Activated T-cell treated with anti-CD3 and anti-CD28 coated beads, Interleukin-2, amount 50 U/mL, for 72 hours (primary cell): ENCODE measurements at regions not wholly inside any gene's neighbourhood (a gene's known extent, or its start where the extent isn't known, plus 50 kb on each side); places are given as distances from the start of the nearest gene placed in this dataset.

Experiments used
- ATAC-seq, 2 donors: fragments of 150-1000 bp; cut with Tn5 transposase; replicated peaks in 1 of 2; 2 replicates each; pipeline ENCODE4 v1.10.0; 2021; ENCODE audit warnings: moderate library complexity in 2 of 2, mild to moderate bottlenecking in 1 of 2
- DNase-seq, 2 donors: peaks; one replicate each; pipeline ENCODE4 v3.0.0; 2021 to 2022; ENCODE audit warnings: mixed read lengths in 1 of 2
- H3K27ac Mint-ChIP-seq: one replicate; pipeline ENCODE4 v1.8.0; 2022; ENCODE audit warnings: mild to moderate bottlenecking, moderate library complexity, mixed read lengths
- H3K27me3 Mint-ChIP-seq: one replicate; pipeline ENCODE4 v1.8.0; 2022; ENCODE audit warnings: low read depth, mixed read lengths
- H3K36me3 Mint-ChIP-seq, 2 donors: one replicate each; pipeline ENCODE4 v1.8.0; 2022; ENCODE audit warnings: mixed read lengths in 2 of 2, mild to moderate bottlenecking in 1 of 2; ENCODE audit not compliant: insufficient read depth in 2 of 2
- H3K4me1 Mint-ChIP-seq: one replicate; pipeline ENCODE4 v1.8.0; 2022; ENCODE audit warnings: low read depth, mixed read lengths
- H3K4me3 Mint-ChIP-seq, 2 donors: one replicate each; pipeline ENCODE4 v1.8.0; 2022; ENCODE audit warnings: mild to moderate bottlenecking in 2 of 2, mixed read lengths in 2 of 2, moderate library complexity in 2 of 2
- H3K9me3 Mint-ChIP-seq, 2 donors: one replicate each; pipeline ENCODE4 v1.8.0; 2022; ENCODE audit warnings: mixed read lengths in 2 of 2

GRCh38 chr10:44195112-44196007 lies 189.5 kb downstream of the CXCL12 start:
- Mint-ChIP-seq H3K4me1 (no peaks in the 10 kb centered on the region), H3K9me3 (no peaks in the 10 kb centered on the region), H3K27ac (no peak overlapping the region), H3K27me3 (no peaks in the 10 kb centered on the region), H3K36me3 (no peaks in the 10 kb centered on the region), H3K4me3 (no peak overlapping the region)
- DNase-seq (no peak), ATAC-seq (no peak)

GRCh38 chr10:44194435-44194834 lies 190.5 kb downstream of the CXCL12 start:
- DNase-seq: no peak
- H3K4me1 Mint-ChIP-seq: no peaks in the 10 kb centered on the region
- H3K27me3 Mint-ChIP-seq: no peaks in the 10 kb centered on the region
- no peak for ATAC-seq
- no peak overlapping the region for H3K4me3 Mint-ChIP-seq
- no peak overlapping the region for H3K27ac Mint-ChIP-seq
- no peaks in the 10 kb centered on the region for H3K9me3 Mint-ChIP-seq
- H3K36me3 Mint-ChIP-seq: no peaks in the 10 kb centered on the region

- Mint-ChIP-seq H3K36me3 (no peaks in the 10 kb centered on the region), H3K4me3 (no peak overlapping the region)
Observed at GRCh38 chr10:44193567-44194220, 191.2 kb downstream of the CXCL12 start.

DNA sequence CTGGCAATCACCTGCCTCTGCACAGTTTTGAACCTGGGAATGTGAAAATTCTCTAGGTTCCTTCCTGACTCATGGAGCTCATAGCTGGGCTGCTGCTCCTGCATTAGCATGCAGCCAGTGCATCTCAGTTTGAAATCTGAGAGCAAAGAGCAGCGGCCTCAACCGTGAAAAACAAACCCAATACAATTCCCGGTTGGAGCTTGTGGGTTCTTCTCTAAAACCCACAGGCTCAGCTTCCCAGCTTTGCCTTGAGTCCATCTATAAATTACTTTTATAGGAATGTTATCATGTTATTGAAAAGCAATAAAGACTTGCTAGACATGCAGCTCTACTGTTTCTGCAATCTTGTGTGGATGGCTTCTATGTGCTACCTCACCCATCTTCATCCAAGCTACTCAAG lies 191.7 kb downstream of the CXCL12 start:
- no peak overlapping the region for H3K4me3 Mint-ChIP-seq
- H3K27ac Mint-ChIP-seq: no peak overlapping the region
- no peaks in the 10 kb centered on the region for H3K4me1 Mint-ChIP-seq
- H3K27me3 Mint-ChIP-seq: no peaks in the 10 kb centered on the region
- DNase-seq (no peak), ATAC-seq (no peak)
- H3K9me3 Mint-ChIP-seq: no peaks in the 10 kb centered on the region
- H3K36me3 Mint-ChIP-seq: no peaks in the 10 kb centered on the region

More at GRCh38 chr10:44193567-44194220, 191.2 kb downstream of the CXCL12 start:
- ATAC-seq: no peak
- DNase-seq: no peak
- Mint-ChIP-seq H3K9me3 (no peaks in the 10 kb centered on the region), H3K27me3 (no peaks in the 10 kb centered on the region), H3K4me1 (no peaks in the 10 kb centered on the region), H3K27ac (no peak overlapping the region)

GRCh38 chr10:44192435-44192834 lies 192.5 kb downstream of the CXCL12 start:
- no peak overlapping the region for H3K27ac Mint-ChIP-seq
- no peaks in the 10 kb centered on the region for H3K4me1 Mint-ChIP-seq
- DNase-seq (no peak), ATAC-seq (no peak)
- H3K36me3 Mint-ChIP-seq: no peaks in the 10 kb centered on the region
- no peaks in the 10 kb centered on the region for H3K9me3 Mint-ChIP-seq
- H3K27me3 Mint-ChIP-seq: no peaks in the 10 kb centered on the region
- no peak overlapping the region for H3K4me3 Mint-ChIP-seq

DNA sequence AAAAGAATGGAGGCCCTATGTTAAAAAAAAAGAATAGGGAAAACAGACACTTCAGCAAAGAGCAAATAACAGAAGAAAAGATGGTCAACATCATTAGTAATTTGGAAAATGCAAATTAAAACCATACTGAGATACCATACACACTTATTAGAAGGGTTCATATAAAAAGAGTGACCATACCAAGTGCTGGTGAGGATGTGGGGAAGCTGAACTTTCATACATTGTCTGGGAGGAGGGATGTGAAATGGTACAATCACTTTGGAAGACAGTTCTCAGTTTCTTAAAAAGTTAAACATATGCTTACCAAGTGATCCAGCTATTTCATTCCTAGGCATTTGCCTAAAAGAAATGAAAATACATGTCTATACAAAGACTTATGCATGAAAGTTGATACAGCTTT lies 194.4 kb downstream of the CXCL12 start:
- ATAC-seq (no peak), DNase-seq (no peak)
- Mint-ChIP-seq H3K9me3 (no peaks in the 10 kb centered on the region), H3K4me3 (no peak overlapping the region), H3K36me3 (no peaks in the 10 kb centered on the region), H3K27ac (no peak overlapping the region), H3K27me3 (no peaks in the 10 kb centered on the region), H3K4me1 (no peaks in the 10 kb centered on the region)

DNA sequence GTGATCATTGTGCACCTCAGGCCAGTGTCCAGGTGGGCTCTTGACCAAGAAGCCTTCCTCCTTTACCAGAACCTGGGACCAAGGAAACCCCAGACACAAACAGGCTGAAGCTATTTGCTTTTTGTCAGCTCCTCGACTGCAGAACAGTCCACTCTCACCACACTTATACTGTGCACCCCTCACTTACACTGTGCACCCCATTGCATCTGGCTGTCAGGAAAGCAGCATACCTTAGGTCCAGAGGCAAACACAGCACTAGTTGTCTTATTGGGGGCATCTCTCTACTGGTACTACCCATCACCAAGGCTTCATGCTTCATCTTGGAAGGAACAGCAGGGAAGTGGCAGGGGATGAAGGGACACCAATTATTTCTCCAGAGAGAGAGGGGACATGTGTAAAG lies 198.1 kb downstream of the CXCL12 start:
- Mint-ChIP-seq H3K27me3 (peaks cover 9% of the 10 kb centered on the region), H3K9me3 (no peaks in the 10 kb centered on the region), H3K4me3 (no peak overlapping the region), H3K27ac (no peak overlapping the region), H3K36me3 (no peaks in the 10 kb centered on the region), H3K4me1 (no peaks in the 10 kb centered on the region)
- no peak for ATAC-seq
- no peak for DNase-seq

DNA sequence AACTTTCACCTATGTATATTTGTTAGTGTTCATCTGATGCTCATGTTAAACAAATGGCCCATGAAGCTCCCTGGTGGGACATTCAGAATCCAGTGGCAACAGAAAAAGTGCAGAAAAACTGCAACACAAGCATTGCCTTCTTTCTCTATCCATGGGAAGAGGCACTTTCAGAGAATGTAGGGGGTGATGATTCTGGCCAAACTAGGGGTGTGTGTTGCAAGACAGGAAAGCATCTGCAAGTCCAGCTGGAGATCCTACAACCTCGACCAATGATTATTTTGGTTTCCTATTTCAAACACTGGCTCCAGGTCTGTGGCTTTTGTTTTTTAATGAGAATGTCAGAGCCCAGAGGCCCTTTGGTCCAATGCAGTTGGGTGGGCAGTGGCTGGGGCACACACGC lies 198.7 kb downstream of the CXCL12 start:
- H3K27ac Mint-ChIP-seq: no peak overlapping the region
- H3K27me3 Mint-ChIP-seq: peaks cover 9% of the 10 kb centered on the region
- no peak for ATAC-seq
- no peaks in the 10 kb centered on the region for H3K4me1 Mint-ChIP-seq
- H3K9me3 Mint-ChIP-seq: no peaks in the 10 kb centered on the region
- no peak overlapping the region for H3K4me3 Mint-ChIP-seq
- H3K36me3 Mint-ChIP-seq: no peaks in the 10 kb centered on the region
- DNase-seq: no peak

- ATAC-seq: no peak
Observed at GRCh38 chr10:44185315-44185666, 199.6 kb downstream of the CXCL12 start.

DNA sequence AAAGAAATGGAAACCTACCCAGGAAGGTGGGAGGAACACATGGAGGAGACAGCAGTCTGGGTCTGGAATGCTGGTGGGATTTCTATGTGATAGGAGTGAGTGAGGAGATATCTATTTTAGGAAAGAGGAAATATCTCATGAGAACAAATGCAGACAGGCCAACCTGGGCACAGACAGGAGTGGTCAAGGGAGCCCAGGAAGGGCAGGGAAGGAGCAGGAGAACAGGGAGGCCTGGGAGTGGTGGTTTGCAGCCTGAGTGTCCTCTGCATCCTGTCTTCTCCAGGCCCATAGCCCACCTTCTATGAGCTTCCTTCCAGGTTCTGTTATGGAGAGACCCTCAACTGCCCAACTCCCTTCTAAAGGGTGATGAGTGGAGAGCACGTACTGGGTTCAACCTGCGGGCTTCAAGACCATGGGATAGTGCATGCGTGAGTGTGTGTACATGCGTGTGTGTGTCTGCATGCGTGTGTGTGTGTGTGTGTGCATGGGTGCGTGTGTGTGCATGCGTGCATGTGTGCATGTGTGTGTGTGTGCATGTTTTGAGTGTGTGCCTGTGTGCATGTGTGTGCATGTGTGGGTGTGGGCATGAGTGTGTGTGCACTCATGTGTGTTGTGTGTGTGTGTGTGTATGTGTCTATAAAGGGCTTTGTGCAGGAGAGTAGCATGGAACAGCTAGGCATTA lies 200.1 kb downstream of the CXCL12 start:
- H3K4me3 Mint-ChIP-seq: no peak overlapping the region

More at GRCh38 chr10:44185315-44185666, 199.6 kb downstream of the CXCL12 start:
- Mint-ChIP-seq H3K27ac (no peak overlapping the region), H3K36me3 (no peaks in the 10 kb centered on the region), H3K4me1 (no peaks in the 10 kb centered on the region), H3K27me3 (peaks cover 9% of the 10 kb centered on the region), H3K4me3 (no peak overlapping the region), H3K9me3 (no peaks in the 10 kb centered on the region)
- no peak for DNase-seq

GRCh38 chr10:44183667-44184632 lies 200.9 kb downstream of the CXCL12 start:
- Mint-ChIP-seq H3K4me3 (no peak overlapping the region), H3K27ac (no peak overlapping the region), H3K4me1 (no peaks in the 10 kb centered on the region), H3K27me3 (peaks cover 9% of the 10 kb centered on the region), H3K9me3 (no peaks in the 10 kb centered on the region), H3K36me3 (no peaks in the 10 kb centered on the region)
- ATAC-seq: no peak
- no peak for DNase-seq

More for the DNA sequence above, 200.1 kb downstream of the CXCL12 start:
- Mint-ChIP-seq H3K36me3 (no peaks in the 10 kb centered on the region), H3K9me3 (no peaks in the 10 kb centered on the region), H3K4me1 (no peaks in the 10 kb centered on the region), H3K27me3 (peaks cover 9% of the 10 kb centered on the region), H3K27ac (no peak overlapping the region)
- no peak for DNase-seq
- ATAC-seq: no peak

- Mint-ChIP-seq H3K4me1 (no peaks in the 10 kb centered on the region), H3K4me3 (no peak overlapping the region), H3K27ac (no peak overlapping the region), H3K27me3 (peaks cover 9% of the 10 kb centered on the region), H3K36me3 (no peaks in the 10 kb centered on the region), H3K9me3 (no peaks in the 10 kb centered on the region)
- no peak for ATAC-seq
- DNase-seq: no peak
Observed at GRCh38 chr10:44182909-44183308, 202.0 kb downstream of the CXCL12 start.
